Activated CD4-positive, alpha-beta T cell treated with anti-CD3 and anti-CD28 coated beads, Interleukin-2, amount 50 U/mL, for 16 hours (primary cell): ENCODE measurements at regions not wholly inside any gene's neighbourhood (a gene's known extent, or its start where the extent isn't known, plus 50 kb on each side); places are given as distances from the start of the nearest gene placed in this dataset.
"Not testable (repeated sequence)": the region's sequence is repeated elsewhere in the genome, so short reads cannot be mapped to it uniquely, and the experiment has no call there.

Experiments
- DNase-seq: peaks from one replicate; pipeline ENCODE4 v3.0.0-alpha.2; 2020

GRCh38 chr17:14593956-14594355 lies 293.1 kb downstream of the HS3ST3B1 start:
- no peak for DNase-seq

GRCh38 chr17:14590459-14591250 lies 289.8 kb downstream of the HS3ST3B1 start:
- DNase-seq: no peak

DNA sequence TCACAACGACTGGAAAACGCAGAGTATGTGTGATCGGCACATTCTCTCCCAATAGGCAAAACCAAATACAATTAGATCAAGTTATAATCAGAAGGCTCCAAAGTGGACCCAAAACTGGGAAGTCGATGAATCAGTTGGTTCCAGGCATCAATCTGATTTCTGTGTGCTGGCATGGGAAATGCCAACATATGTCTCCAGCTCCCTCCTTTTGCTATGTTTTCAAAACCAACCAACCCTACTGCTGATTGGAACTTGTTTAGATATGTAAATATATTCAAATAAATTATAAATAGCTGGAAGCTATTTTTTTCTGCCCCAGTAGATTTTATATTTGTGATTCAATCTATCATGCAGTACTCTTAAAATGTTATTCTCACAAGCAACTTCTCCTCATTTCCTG lies 284.2 kb downstream of the HS3ST3B1 start:
- no peak for DNase-seq

- no peak for DNase-seq
These were observed 282.1 kb downstream of the HS3ST3B1 start for GRCh38 chr17:14582996-14583395.

- DNase-seq: no peak
These were observed 280.4 kb downstream of the HS3ST3B1 start for GRCh38 chr17:14581186-14581830.

- DNase-seq: no peak
These were observed 279.6 kb downstream of the HS3ST3B1 start for GRCh38 chr17:14580499-14580898.

- DNase-seq: no peak
These were observed 278.8 kb downstream of the HS3ST3B1 start for GRCh38 chr17:14579716-14580115.

DNA sequence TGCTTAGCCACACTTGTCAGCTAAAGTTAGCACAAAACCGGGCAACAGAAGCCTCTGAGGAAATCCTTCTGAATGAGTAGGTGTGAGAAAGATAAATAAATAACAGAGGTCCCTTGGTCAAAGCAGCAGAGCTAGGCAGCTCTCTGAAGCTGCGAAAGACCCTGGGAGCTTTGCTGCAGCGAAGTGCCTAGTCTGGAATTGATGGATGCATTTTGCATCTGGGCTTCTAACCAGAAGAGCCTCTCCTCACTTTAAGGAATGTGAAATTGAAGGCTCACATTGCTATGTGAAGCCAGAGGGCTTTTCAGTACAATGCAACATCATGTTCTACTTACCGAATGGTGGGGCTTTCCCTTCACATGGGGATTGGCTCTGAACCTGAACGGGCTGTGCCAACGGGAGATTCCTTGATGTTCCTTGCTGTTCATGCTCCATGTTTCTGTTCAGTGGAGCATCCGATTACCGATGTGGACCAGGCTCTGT lies 274.6 kb downstream of the HS3ST3B1 start:
- no peak for DNase-seq

DNA sequence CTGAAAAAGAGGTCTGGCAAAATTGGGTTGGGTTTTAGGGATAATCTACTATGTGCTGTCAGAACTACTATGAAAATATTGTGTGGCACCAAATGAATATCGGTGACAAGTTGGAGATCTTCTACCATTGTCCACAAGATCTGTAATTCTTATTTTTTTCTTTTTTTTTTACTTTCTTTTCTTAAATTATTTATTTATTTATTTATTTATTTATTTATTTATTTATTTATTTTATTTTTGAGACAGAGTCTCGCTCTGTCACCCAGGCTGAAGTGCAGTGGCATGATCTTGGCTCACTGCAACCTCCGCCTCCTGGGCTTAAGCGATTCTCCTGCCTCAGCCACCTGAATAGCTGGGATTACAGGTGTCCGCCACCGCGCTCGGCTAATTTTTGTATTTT lies 259.4 kb downstream of the HS3ST3B1 start:
- not testable (repeated sequence) for DNase-seq

DNA sequence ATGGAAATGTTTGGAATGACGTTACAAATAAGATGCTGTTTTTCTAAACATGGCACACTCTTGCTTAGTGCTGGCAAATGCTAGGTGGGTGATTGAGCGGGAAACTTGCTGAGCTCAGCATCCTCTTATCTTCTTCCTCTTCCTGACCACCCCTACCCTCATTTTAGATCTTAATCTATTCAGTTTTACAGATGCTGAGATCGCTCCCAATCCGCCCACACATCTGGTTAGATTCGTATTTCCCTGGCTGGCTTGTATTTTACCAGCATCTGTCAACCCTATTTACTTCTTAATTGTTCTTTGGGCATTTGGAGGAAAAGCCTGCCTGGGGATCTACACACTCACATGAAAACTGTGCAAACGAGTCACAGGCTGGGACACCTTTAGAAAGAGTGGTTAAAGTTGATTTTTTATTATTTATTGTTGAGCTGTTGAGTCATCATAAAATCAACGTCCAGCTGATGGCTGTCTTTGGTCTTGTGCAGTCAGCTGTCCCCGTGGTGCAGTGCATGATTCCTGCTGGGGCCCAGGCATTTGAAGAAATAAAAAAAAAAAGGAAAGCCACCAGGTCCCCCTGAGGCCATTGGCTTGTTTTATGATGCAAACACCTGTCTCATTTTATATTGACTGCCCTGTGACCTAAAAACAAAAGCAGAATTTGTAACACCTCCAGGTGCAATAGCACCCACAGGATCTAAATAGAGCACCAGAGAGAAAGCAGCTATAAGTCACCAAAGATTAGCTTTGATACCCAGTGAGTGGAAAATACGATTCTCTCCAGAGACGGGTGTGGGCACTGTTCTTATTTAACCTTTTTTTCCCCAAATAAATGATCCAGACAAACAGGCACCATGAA lies 258.6 kb downstream of the HS3ST3B1 start:
- DNase-seq: no peak

DNA sequence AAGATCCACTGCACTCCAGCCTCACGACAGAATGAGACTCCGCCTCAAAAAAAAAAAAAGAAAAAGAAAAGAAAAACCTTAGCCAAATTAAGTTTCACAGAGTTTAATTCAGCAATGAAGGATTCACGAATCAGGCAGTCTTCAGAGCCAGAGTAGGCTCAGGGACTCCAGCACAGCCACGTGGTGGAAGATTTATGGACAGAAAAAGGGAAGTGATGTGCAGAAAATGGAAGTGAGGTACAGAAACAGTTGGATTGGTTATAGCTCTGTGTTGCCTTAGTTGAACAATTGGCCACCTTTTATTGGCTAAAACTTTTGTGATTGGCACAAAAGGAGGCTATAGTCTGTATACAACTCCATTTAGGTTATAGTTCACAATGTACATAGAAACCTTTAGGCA lies 256.6 kb downstream of the HS3ST3B1 start:
- no peak for DNase-seq

GRCh38 chr17:14553847-14554246 lies 253.0 kb downstream of the HS3ST3B1 start:
- DNase-seq: no peak

- DNase-seq: no peak
These were observed 251.4 kb downstream of the HS3ST3B1 start for GRCh38 chr17:14552306-14552705.

GRCh38 chr17:14547556-14547955 lies 246.7 kb downstream of the HS3ST3B1 start:
- DNase-seq: no peak

GRCh38 chr17:14547016-14547415 lies 246.1 kb downstream of the HS3ST3B1 start:
- DNase-seq: no peak

- DNase-seq: no peak
These were observed 244.4 kb downstream of the HS3ST3B1 start for GRCh38 chr17:14545156-14545906.

- no peak for DNase-seq
These were observed 240.8 kb downstream of the HS3ST3B1 start for GRCh38 chr17:14541714-14542113.

DNA sequence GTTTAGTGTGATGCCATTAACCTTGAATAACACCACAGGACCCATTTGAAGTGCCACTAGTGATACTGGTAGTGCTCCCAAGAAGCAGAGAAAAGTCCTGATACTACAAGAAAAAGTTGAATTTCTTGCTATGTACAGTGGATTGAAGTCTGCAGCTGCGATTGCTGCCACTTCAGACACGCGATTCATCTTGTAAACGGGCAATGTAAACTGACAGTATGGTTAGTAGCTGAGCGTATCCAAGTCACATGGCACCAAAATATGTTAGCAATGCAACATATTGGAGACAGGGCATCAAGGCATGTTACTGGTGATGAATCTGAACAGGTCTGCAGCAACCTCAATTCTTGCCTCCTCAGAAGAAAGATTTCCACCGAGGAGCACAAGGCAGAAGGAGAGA lies 238.9 kb downstream of the HS3ST3B1 start:
- DNase-seq: no peak

DNA sequence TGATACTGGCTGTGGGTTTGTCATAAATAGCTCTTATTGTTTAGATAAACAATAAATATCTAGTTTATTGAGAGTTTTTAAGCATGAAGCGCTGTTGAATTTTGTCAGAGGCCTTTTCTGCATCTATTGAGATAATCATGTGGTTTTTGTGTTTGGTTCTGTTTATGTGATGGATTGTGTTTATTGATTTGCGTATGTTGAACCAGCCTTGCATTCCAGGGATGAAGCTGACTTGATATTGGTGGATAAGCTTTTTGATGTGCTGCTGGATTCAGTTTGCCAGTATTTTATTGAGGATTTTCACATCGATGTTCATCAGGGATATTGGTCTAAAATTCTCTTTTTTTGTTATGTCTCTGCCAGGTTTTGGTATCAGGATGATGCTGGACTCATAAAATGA lies 231.4 kb downstream of the HS3ST3B1 start:
- not testable (repeated sequence) for DNase-seq

- no peak for DNase-seq
These were observed 224.9 kb downstream of the HS3ST3B1 start for GRCh38 chr17:14525551-14526455.

DNA sequence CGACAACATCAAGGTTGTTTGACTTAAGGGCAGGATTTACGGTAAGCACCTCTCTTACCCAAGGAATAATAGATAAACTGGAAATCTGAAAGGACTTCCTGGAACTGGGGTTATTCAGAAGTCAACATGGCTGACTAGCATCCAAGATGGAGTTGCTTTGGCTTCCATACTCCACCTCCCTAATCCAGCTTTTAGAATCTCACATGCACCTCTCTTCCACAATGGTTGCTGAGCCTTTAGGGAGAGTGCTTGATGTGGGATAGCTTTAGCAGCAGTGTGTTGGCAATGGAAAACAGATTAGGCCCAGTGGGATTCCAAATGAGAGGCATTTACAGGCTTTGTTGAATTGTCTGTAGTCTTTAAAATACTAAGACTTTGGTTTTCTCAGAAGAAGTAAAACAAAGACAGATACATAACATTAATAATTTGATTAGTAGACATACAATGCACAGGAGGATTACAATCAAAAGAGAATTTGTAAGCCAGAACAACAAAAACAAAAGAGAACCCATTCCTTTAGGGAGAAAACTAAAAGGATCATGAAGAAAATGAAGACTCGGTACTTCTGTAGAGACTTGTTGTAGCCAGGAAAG lies 222.0 kb downstream of the HS3ST3B1 start:
- DNase-seq: no peak
